ENCODE measurements at regions not wholly inside any gene's neighbourhood (a gene's known extent, or its start where the extent isn't known, plus 50 kb on each side); places are given as distances from the start of the nearest gene placed in this dataset.

DNA sequence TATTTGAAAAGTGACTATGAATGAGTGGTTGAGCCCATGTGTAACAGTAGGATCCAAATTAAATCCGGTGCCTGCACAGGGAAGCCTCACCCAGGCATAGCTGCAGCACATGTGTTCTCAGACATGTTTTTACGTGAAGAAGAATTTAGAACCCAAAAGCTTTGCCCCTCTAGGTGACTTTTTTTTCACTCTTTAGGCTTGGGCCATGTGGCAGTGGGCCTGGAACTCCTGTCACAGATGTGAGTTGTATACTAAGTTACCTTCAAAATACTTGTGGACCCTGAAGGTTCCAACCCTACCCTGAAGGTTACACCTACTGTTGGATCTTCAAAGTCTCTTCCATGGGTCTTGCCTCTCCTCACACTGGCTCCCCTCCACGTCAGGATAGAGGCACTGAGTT is 146.6 kb downstream of the GAS1 start:
- no peaks in the 10 kb centered on the region for H3K79me2 ChIP-seq (ENCODE audit: control insufficient read depth, insufficient read depth, low read length)
- no peaks in the 10 kb centered on the region for H3K36me3 ChIP-seq (ENCODE audit: control insufficient read depth, insufficient read depth, low read length)
- CTCF ChIA-PET (ENCODE audit: low intra/inter-chr PET ratio) = no interaction called here
- no peaks in the 10 kb centered on the region for H3K9me3 ChIP-seq (replicated peaks; ENCODE audit: control insufficient read depth, insufficient read depth, low read depth, low read length)
- no peaks in the 10 kb centered on the region for H3K4me1 ChIP-seq (replicated peaks in 1 of 2; ENCODE audit: control insufficient read depth in 2 of 2, insufficient read depth in 2 of 2, low read length in 2 of 2)
- in situ Hi-C loops (cut with MboI) (no loop called here), intact Hi-C loops (cut with micrococcal nuclease) (no loop called here)
- H4K20me1 ChIP-seq (replicated peaks; ENCODE audit: control insufficient read depth, insufficient read depth, low read length) = no peaks in the 10 kb centered on the region
- DNase-seq (ENCODE audit: extremely low read depth in 1 of 4, low spot score in 3 of 4) = no peak
- no peak overlapping the region for H2AFZ ChIP-seq (ENCODE audit: low read depth, low read length)
- POLR2A ChIA-PET = no interaction called here
- BruUV-seq (replicated peaks) = no TSS peak
- ATAC-seq = no peak
- no peak overlapping the region for H3K4me3 ChIP-seq
- no peak for FAIRE-seq
- 0% methylated on average over 3 of the region's 3 CpGs for WGBS (ENCODE audit: insufficient coverage, low coverage, missing lambda C conversion rate)
- no peak overlapping the region for H3K4me2 ChIP-seq (ENCODE audit: insufficient read depth, low read length)
- H3K27ac ChIP-seq (ENCODE audit: extremely low read depth, low read depth, low read length) = no peak overlapping the region
- TF ChIP-seq KLF13 (tag; IDR thresholded peaks at IDR 0.05; ENCODE audit: borderline replicate concordance, low read depth) (no peak), KDM4B (IDR thresholded peaks at IDR 0.05; ENCODE audit: borderline replicate concordance in 2 of 2, low read depth in 1 of 2) (no peak), SMARCC2 (IDR thresholded peaks at IDR 0.05; ENCODE audit: low read depth) (no peak), TAF7 (tag; IDR thresholded peaks at IDR 0.05) (no peak), ZNF431 (CRISPR knock-in tag; IDR thresholded peaks at IDR 0.05) (no peak), CHCHD3 (CRISPR knock-in tag; IDR thresholded peaks at IDR 0.05) (no peak), SMARCA4 (IDR thresholded peaks at IDR 0.05) (no peak), ZNF354B (CRISPR knock-in tag; IDR thresholded peaks at IDR 0.05) (no peak), CTBP1 (IDR thresholded peaks at IDR 0.05; ENCODE audit: borderline replicate concordance) (no peak), SRSF1 (IDR thresholded peaks at IDR 0.05; ENCODE audit: low read depth, low read length) (no peak), CBX1 (IDR thresholded peaks at IDR 0.05; ENCODE audit: low read depth) (no peak), HNRNPK (IDR thresholded peaks at IDR 0.05; ENCODE audit: low read depth, low read length, poor library complexity, severe bottlenecking) (no peak)
- H3K9ac ChIP-seq (ENCODE audit: insufficient read depth in 1 of 2, low read depth in 2 of 2, low read length in 2 of 2) = no peak overlapping the region
- H3K27me3 ChIP-seq (ENCODE audit: control insufficient read depth in 2 of 2, insufficient read depth in 2 of 2, low read length in 2 of 2) = no peaks in the 10 kb centered on the region
- no peaks in the 10 kb centered on the region for H3K9me1 ChIP-seq (ENCODE audit: control insufficient read depth, insufficient read depth, low read length)

Measured in K562 (cell line).